Activated naive CD4-positive, alpha-beta T cell treated with anti-CD3 and anti-CD28 coated beads, Interleukin-2, amount 50 U/mL, for 24 hours (primary cell): ENCODE measurements at regions not wholly inside any gene's neighbourhood (a gene's known extent, or its start where the extent isn't known, plus 50 kb on each side); places are given as distances from the start of the nearest gene placed in this dataset.

Source experiments
- H3K27ac Mint-ChIP-seq: one replicate; pipeline ENCODE4 v1.8.0; 2021; ENCODE audit warnings: mild to moderate bottlenecking, mixed read lengths
- H3K27me3 Mint-ChIP-seq: one replicate; pipeline ENCODE4 v1.8.0; 2021; ENCODE audit warnings: mixed read lengths
- H3K36me3 Mint-ChIP-seq: one replicate; pipeline ENCODE4 v1.8.0; 2021; ENCODE audit warnings: mixed read lengths
- H3K4me1 Mint-ChIP-seq: one replicate; pipeline ENCODE4 v1.8.0; 2021; ENCODE audit warnings: mixed read lengths
- H3K4me3 Mint-ChIP-seq: one replicate; pipeline ENCODE4 v1.8.0; 2021; ENCODE audit warnings: mild to moderate bottlenecking, mixed read lengths
- H3K9me3 Mint-ChIP-seq: one replicate; pipeline ENCODE4 v1.8.0; 2021; ENCODE audit warnings: mixed read lengths

DNA sequence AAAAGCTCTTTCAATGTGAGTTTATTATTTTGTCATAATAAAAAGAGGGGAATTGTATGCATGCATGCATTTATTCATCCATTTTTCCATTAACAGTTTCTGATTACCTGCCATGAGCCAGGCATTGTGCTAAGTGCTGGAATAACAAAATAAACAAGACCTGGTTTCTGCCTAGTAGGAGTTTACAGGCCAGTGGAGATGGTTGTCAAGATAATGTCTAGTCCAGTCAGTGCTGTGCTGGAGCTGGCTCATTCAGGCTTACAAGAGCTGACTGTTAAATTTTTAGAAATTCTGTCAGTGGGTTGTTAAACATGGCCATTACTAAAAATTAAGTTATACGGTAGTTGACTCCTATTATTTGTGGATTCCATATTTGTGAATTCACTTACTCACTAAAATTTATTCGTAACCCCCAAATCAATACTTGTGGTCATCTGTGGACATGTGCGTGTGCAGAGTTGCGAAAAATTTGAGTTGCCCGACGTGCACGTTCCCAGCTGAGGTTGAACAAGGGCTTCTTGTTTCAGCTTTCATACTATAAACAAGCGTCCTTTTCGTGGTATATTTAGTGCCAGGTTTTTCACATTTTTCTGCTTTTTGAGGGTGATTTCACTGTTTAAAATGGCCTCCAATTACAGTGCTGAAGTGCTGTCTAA, 172.3 kb upstream of the RPS6KA3 start:
- H3K27me3 Mint-ChIP-seq, result no peaks in the 10 kb centered on the region
- H3K27ac Mint-ChIP-seq, result no peak overlapping the region
- no peaks in the 10 kb centered on the region for H3K9me3 Mint-ChIP-seq
- no peaks in the 10 kb centered on the region for H3K36me3 Mint-ChIP-seq
- H3K4me1 Mint-ChIP-seq, result peaks cover 55% of the 10 kb centered on the region
- H3K4me3 Mint-ChIP-seq, result no peak overlapping the region

- no peak overlapping the region for H3K4me3 Mint-ChIP-seq
- peak overlapping the region; percentile 70 for H3K27ac Mint-ChIP-seq
- no peaks in the 10 kb centered on the region for H3K9me3 Mint-ChIP-seq
- no peaks in the 10 kb centered on the region for H3K27me3 Mint-ChIP-seq
- peaks cover 62% of the 10 kb centered on the region for H3K4me1 Mint-ChIP-seq
- no peaks in the 10 kb centered on the region for H3K36me3 Mint-ChIP-seq
These were observed 171.0 kb upstream of the RPS6KA3 start for GRCh38 chrX:20437683-20438082.

DNA sequence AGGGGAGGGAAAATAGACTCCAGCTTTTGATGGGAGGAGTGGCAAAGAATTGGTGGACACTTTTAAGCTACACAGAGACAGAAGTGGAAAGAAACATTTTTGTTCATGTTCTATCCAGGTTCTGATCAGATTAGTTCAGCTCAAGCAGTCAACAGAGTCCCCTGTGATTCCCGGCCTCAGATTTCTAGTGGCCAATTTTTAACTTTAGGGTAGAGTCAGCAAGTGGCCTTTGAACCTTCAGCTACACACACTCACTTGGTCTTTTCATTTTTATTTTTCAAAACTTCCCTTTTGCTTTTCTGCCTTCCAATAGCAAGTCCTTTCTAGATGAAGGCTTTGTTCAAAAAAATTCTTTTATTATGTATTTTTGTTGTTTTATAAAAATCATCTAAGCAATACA, 169.2 kb upstream of the RPS6KA3 start:
- no peaks in the 10 kb centered on the region for H3K9me3 Mint-ChIP-seq
- no peaks in the 10 kb centered on the region for H3K36me3 Mint-ChIP-seq
- peaks cover 48% of the 10 kb centered on the region for H3K4me1 Mint-ChIP-seq
- no peaks in the 10 kb centered on the region for H3K27me3 Mint-ChIP-seq
- no peak overlapping the region for H3K4me3 Mint-ChIP-seq
- no peak overlapping the region for H3K27ac Mint-ChIP-seq

DNA sequence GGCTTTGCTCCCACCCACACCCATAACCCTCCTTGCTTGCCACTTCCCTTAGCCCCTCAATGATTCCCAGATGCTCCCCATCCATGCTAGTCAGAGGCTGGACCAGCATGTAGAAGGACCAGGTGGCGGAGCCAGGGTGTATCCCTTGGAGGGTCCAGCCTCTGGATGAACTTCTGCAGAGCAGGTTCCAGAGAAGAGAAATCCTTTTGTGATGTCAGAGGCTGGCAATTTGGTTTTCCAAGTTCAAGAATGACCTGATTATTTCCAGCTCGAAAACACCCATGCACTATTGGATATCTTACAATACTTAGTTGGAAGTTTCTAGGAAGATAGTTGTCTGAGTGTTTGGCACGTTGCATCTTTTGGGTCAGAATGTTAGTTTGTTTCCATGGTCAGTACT, 168.3 kb upstream of the RPS6KA3 start:
- H3K27ac Mint-ChIP-seq, result no peak overlapping the region
- no peaks in the 10 kb centered on the region for H3K9me3 Mint-ChIP-seq
- H3K36me3 Mint-ChIP-seq, result no peaks in the 10 kb centered on the region
- H3K27me3 Mint-ChIP-seq, result no peaks in the 10 kb centered on the region
- H3K4me1 Mint-ChIP-seq, result peaks cover 40% of the 10 kb centered on the region
- H3K4me3 Mint-ChIP-seq, result no peak overlapping the region

DNA sequence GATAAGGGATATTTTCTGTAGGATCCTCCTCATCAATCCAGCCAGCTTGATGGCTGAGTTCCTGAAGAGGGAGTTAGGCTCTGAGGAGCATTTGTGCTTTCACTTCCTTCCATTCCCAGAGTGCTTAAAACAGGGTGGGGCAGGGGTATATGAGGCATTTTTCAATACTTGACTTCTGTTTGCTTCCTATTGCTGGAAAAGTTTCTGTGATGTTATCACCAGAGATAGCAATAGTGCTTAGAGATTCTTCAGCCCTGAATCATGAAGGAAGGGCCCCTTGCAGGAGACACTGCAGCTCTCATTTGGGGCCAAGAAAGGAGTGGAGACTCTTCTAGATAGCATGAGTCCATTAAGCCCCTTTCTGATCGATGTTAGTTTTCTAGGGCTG, 166.7 kb upstream of the RPS6KA3 start:
- Mint-ChIP-seq H3K27me3 (no peaks in the 10 kb centered on the region), H3K4me3 (no peak overlapping the region), H3K27ac (no peak overlapping the region), H3K4me1 (peaks cover 40% of the 10 kb centered on the region), H3K36me3 (no peaks in the 10 kb centered on the region), H3K9me3 (no peaks in the 10 kb centered on the region)

- Mint-ChIP-seq H3K27ac (no peak overlapping the region), H3K36me3 (no peaks in the 10 kb centered on the region), H3K4me3 (no peak overlapping the region), H3K4me1 (peaks cover 36% of the 10 kb centered on the region), H3K27me3 (no peaks in the 10 kb centered on the region), H3K9me3 (no peaks in the 10 kb centered on the region)
These were observed 166.2 kb upstream of the RPS6KA3 start for GRCh38 chrX:20432746-20433387.

DNA sequence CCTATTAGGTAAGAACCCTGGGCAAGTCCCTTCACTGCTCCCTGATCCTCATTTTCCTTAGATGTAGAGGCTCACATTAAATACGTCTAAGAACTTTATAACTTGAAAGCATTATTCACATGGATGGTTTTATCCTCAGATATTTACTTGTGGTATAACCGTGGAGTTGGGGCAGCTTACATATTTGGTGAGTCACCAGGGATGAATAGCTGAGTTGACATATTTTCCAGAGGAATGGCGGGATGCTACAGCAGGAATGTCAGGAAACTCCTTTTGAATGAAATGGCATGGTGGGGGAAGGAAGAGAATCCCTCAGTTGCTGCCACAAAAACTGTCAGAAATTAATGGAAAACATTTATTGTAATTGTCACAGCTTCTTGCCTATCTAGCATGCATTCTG, 165.3 kb upstream of the RPS6KA3 start:
- Mint-ChIP-seq H3K9me3 (no peaks in the 10 kb centered on the region), H3K36me3 (no peaks in the 10 kb centered on the region), H3K27me3 (no peaks in the 10 kb centered on the region), H3K4me1 (peaks cover 34% of the 10 kb centered on the region), H3K4me3 (no peak overlapping the region), H3K27ac (no peak overlapping the region)

GRCh38 chrX:20431486-20431885, 164.8 kb upstream of the RPS6KA3 start:
- Mint-ChIP-seq H3K36me3 (no peaks in the 10 kb centered on the region), H3K4me3 (no peak overlapping the region), H3K4me1 (peaks cover 36% of the 10 kb centered on the region), H3K27me3 (no peaks in the 10 kb centered on the region), H3K9me3 (no peaks in the 10 kb centered on the region), H3K27ac (no peak overlapping the region)

GRCh38 chrX:20427173-20427770, 160.6 kb upstream of the RPS6KA3 start:
- no peaks in the 10 kb centered on the region for H3K9me3 Mint-ChIP-seq
- H3K36me3 Mint-ChIP-seq, result no peaks in the 10 kb centered on the region
- H3K4me3 Mint-ChIP-seq, result no peak overlapping the region
- no peaks in the 10 kb centered on the region for H3K27me3 Mint-ChIP-seq
- H3K27ac Mint-ChIP-seq, result no peak overlapping the region
- H3K4me1 Mint-ChIP-seq, result peaks cover 12% of the 10 kb centered on the region

- no peaks in the 10 kb centered on the region for H3K27me3 Mint-ChIP-seq
- H3K4me3 Mint-ChIP-seq, result no peak overlapping the region
- H3K27ac Mint-ChIP-seq, result no peak overlapping the region
- no peaks in the 10 kb centered on the region for H3K9me3 Mint-ChIP-seq
- H3K4me1 Mint-ChIP-seq, result peaks cover 36% of the 10 kb centered on the region
- no peaks in the 10 kb centered on the region for H3K36me3 Mint-ChIP-seq
These were observed 155.0 kb upstream of the RPS6KA3 start for GRCh38 chrX:20421697-20422096.

DNA sequence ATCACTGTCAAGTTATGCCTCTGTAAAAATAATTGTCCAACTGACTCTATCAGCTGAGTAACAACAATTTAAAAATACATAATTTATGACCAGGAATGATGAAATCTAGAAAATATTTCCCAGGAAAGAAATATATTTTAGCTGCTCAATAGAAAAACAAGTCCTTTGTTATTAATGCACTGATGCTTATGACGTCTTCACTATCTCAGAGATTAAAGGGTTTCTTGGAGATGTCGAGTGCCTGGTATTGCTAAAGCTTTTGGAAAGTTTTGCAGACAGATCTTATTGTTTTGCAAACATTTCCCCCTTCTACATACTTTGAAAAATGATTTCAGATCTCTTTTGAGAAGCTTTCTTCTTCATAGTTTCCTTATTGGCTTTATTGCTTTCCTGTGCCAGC, 154.6 kb upstream of the RPS6KA3 start:
- H3K9me3 Mint-ChIP-seq, result no peaks in the 10 kb centered on the region
- H3K27me3 Mint-ChIP-seq, result no peaks in the 10 kb centered on the region
- no peak overlapping the region for H3K4me3 Mint-ChIP-seq
- no peak overlapping the region for H3K27ac Mint-ChIP-seq
- H3K4me1 Mint-ChIP-seq, result peaks cover 35% of the 10 kb centered on the region
- no peaks in the 10 kb centered on the region for H3K36me3 Mint-ChIP-seq

DNA sequence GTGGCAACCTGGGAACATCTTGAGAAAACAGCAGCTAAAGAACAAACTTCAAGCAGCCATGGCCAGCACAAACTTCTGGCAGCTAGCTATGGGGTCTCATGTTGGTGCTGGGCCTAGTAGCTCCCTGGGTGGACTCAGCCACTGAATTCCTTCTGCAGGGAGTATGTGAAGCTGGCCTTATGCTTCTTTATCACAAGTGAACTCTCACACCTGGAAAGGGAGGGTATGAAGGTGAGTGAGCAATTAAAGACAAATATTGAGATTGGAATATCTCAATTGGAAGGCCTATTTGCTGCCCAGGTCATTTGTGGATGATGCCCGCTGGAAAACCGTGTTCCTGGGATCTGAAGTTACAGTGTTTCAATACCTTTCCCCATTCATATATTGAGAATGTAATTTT, 153.3 kb upstream of the RPS6KA3 start:
- Mint-ChIP-seq H3K36me3 (no peaks in the 10 kb centered on the region), H3K27ac (no peak overlapping the region), H3K4me3 (no peak overlapping the region), H3K9me3 (no peaks in the 10 kb centered on the region), H3K4me1 (peaks cover 39% of the 10 kb centered on the region), H3K27me3 (no peaks in the 10 kb centered on the region)

DNA sequence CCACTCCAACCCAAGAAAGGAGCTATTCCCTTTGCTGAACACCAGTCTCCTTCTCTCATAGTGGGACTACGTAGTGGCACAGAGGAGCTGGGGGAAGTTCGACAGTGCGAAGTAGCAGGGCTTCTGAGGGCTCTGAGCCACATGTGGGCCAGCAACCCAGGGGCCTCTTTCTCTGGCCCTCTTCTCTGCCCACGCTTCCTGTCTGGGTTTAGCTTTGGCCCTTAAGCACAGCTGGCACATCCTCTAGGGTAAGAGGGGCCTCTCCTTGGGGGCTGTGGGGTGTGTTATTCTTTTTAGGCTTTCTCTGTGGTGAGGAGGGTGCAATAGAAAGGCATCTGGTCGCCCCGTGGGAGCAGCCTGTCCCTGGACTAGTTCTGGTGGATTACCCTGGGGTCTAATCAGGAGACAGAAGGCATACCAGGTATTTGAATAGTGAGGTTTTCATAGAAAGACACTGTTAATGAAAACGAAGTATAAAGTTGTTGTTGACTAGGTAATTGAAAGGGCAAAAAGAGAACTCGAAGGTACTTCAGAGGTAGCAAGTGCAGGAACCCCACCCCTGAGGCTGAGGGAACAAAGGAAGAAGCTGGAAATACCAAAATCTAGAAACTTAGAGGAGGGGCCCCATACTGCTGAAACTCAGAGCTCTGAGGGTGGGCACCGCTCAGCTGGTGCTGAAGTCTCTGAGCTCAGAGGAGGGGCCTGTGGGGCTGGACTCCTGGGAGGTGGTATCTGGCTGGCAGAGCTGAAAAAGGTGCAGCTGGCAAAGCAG, 151.9 kb upstream of the RPS6KA3 start:
- no peaks in the 10 kb centered on the region for H3K36me3 Mint-ChIP-seq
- H3K27me3 Mint-ChIP-seq, result no peaks in the 10 kb centered on the region
- H3K4me1 Mint-ChIP-seq, result peaks cover 50% of the 10 kb centered on the region
- H3K9me3 Mint-ChIP-seq, result no peaks in the 10 kb centered on the region
- peak overlapping the region; percentile 63 for H3K4me3 Mint-ChIP-seq
- H3K27ac Mint-ChIP-seq, result peak overlapping the region; percentile 84

DNA sequence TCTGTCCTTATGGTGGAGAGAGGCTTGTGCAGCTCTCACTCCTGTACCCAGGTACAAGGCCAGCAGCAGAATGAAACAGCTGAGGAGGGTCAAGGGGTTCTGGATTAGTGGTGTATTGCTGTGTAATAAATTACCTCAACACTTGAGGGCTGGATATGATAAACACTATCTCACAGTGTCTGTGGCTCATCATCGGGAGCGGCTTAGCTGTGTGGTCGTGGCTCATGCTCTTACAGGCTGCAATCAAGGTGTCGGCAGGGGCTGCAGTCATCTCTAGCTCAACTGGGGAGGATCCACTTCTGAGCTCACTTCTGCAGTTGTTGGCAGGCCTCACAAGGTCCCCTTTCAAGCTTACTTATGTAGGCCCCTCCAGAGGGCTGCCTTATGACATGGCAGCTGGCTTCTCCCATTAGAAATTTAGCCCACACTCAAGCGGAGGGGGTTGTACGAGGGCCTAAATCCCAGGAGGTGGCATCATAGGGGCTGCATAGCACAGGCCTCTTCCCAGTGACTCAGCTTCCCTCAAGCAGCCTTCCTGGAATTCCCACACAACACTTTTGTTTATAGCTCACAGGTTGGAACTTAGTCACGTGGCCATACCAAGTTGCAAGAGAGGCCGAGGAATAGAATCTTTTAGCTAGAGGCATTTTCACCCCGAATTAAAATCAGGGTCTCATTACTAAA, 148.2 kb upstream of the RPS6KA3 start:
- Mint-ChIP-seq H3K9me3 (no peaks in the 10 kb centered on the region), H3K36me3 (no peaks in the 10 kb centered on the region), H3K27me3 (no peaks in the 10 kb centered on the region), H3K27ac (no peak overlapping the region), H3K4me3 (no peak overlapping the region), H3K4me1 (peaks cover 59% of the 10 kb centered on the region)

GRCh38 chrX:20414066-20414465, 147.4 kb upstream of the RPS6KA3 start:
- H3K27me3 Mint-ChIP-seq, result no peaks in the 10 kb centered on the region
- H3K4me3 Mint-ChIP-seq, result peak overlapping the region; percentile 23

More at GRCh38 chrX:20414066-20414465, 147.4 kb upstream of the RPS6KA3 start:
- Mint-ChIP-seq H3K36me3 (no peaks in the 10 kb centered on the region), H3K4me1 (peaks cover 53% of the 10 kb centered on the region), H3K27ac (peak overlapping the region; percentile 51), H3K9me3 (no peaks in the 10 kb centered on the region)
